NCI-H748 (cell line): ENCODE measurements at regions not wholly inside any gene's neighbourhood (a gene's known extent, or its start where the extent isn't known, plus 50 kb on each side); places are given as distances from the start of the nearest gene placed in this dataset.
"Not testable (repeated sequence)": the region's sequence is repeated elsewhere in the genome, so short reads cannot be mapped to it uniquely, and the experiment has no call there.

Source experiments
- DNase-seq: peaks from one replicate; lab custom pipeline; 2025; ENCODE audit not compliant: unreplicated experiment; lab: John Stamatoyannopoulos, UW

DNA sequence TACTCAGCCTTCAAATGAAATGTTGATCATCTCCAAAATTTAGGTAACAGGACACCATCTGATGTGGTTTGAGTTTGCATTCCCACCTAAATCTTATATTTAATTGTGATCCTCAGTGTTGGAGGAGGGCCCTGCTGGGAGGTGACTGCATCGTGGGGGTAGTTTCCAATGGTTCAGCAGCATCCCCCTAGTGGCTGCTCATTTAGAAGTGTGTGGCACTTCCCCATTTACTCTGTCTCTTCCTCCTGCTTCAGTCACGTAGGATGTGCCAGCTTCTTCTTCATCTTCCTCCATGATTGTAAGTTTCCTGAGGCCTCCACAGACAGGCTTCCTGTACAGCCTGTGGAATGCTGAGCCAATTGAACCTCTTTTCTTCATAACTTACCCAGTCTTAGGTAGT, 731.2 kb downstream of the USP25 start:
- no peak for DNase-seq

DNA sequence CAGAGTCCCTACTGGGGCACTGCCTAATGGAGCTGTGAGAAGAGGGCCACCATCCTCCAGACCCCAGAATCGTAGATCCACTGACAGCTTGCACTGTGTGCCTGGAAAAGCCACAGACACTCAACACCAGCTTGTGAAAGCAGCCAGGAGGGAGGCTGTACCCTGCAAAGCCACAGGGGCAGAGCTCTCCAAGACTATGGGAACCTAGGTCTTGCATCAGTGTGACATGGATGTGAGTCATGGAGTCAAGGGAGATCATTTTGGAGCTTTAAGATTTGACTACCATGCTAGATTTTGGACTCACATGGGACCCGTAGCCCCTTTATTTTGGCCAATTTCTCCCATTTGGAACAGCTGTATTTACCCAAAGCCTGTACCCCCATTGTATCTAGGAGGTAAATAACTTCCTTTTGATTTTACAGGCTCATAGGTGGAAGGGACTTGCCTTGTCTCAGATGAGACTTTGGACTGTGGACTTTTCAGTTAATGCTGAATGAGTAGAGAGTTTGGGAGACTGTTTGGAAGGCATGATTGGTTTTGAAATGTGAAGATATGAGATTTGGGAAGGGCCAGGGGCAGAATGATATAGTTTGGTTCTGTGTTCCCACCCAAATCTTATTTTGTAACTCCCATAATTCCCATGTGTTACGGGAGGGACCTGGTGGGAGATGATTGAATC, 734.6 kb downstream of the USP25 start:
- not testable (repeated sequence) for DNase-seq

GRCh38 chr21:16468184-16468583, 738.4 kb downstream of the USP25 start:
- DNase-seq = no peak

- DNase-seq = no peak
Measured at GRCh38 chr21:16473988-16474387, 744.2 kb downstream of the USP25 start.

DNA sequence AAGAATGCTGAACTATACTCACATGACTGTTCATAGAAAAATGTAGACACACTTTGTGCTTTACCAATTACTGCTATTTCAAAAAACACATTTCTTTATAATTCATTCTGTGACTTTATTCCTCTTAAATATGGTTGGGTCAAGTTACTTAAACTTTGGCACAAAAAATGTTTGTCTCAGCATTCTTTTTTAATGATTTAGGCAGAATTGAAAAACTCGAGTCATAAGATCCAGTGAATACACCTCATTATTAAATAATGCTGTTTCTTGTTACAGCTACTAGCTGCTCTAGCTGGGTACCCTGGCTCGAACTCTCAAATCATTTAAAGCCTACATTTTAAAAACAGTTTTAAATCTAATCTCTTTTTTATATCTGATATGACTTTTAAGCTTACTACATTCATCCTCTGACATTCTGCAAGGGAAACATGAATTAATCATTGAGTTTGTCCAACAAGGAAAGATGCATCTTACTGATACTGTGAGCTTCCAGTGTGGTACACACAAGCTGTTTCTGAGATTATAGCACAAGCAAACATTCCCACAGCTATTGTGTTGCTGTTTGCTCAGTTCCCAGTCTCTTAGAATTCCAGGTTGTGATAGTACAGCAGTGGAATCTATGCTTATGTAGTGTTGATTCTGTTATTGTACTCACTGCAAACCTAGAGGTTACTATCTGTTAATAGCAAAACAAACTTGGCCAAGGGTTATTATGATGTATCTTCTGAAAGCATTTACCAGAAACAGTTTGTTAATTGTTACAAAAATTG, 746.5 kb downstream of the USP25 start:
- no peak for DNase-seq

- DNase-seq = no peak
Measured at GRCh38 chr21:16488042-16488441, 758.3 kb downstream of the USP25 start.

DNA sequence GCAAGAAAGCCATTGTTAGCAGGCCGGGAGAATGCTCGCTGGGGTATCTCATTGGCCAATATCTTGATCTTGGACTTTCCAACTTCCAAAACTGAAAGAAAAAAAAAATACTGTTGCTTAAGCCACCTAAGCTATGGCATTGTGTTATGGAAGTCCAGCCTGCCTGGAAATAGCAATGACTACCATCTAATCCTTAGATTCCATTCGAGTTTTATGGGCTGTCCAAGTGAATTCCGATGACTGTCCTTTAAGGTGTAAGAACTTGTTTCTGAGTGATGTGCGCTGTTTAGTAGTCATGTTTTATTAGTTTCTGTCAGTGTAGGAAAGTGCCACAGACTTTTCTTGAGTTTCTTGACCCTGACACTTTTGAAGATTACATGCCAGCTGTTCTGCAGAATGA, 762.6 kb downstream of the USP25 start:
- no peak for DNase-seq

- DNase-seq = no peak
Measured at GRCh38 chr21:16492892-16493291, 763.1 kb downstream of the USP25 start.

DNA sequence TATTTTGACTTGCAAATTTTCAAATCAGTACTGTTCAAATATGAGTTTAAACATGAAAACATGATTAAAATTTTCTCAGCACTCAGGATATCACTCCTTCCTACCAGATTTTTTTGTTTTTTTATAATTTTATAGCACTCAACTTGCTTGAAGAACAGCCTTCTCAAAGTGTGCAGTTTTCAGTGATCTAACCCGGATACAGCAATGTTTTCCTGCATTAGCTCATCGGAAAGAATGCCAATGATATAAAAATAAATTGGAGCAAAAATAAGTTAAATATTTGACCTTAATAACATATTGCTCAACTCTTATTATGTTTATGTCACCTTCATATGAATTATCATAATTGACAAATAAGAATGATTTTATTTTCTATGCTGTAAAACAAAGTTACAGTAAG, 766.8 kb downstream of the USP25 start:
- no peak for DNase-seq

- DNase-seq = no peak
Measured at GRCh38 chr21:16500271-16500670, 770.5 kb downstream of the USP25 start.

- no peak for DNase-seq
Measured at GRCh38 chr21:16502273-16502672, 772.5 kb downstream of the USP25 start.

- DNase-seq = no peak
Measured at GRCh38 chr21:16502897-16503296, 773.1 kb downstream of the USP25 start.

GRCh38 chr21:16504281-16504680, 774.5 kb downstream of the USP25 start:
- DNase-seq = no peak

GRCh38 chr21:16504766-16505165, 775.0 kb downstream of the USP25 start:
- DNase-seq = no peak

- DNase-seq = no peak
Measured at GRCh38 chr21:16509476-16509875, 779.7 kb downstream of the USP25 start.

GRCh38 chr21:16514316-16514715, 784.5 kb downstream of the USP25 start:
- DNase-seq = no peak

DNA sequence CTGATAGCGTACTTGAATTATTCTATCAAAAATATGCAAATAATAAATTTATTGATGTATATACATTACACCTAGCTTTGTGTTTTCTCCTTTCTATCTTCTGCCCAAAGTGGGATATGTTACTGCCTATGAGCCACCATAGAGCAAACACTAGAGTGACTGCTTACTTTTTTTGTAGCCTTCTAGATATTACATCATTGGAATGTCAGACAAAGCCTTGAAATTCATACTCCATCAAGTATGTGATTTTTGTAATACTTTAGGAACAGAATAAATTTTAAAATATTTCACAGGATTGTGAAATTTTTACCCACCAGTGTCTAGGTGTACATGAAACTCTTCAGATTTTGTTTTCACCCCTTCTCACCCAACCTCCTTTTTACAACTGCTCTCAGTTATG, 787.6 kb downstream of the USP25 start:
- DNase-seq = no peak

DNA sequence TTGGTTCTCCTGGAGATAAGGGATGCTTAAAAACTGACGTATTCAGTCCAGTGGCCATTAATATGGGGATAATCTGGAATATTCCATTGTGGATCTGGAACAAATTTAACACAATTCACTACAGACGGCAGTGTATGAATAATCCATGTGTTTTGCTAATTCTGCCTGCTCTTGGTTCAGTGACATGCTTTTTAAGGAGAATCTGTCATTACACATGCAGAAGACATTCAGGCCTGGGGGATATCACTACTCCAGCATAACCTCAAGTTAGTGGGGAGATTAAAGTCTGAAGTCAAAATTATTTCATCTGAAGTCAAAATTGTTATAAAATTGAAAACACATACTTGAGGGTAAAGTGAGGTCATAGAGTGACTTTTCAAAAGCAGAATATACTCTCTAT, 789.3 kb downstream of the USP25 start:
- DNase-seq = no peak

DNA sequence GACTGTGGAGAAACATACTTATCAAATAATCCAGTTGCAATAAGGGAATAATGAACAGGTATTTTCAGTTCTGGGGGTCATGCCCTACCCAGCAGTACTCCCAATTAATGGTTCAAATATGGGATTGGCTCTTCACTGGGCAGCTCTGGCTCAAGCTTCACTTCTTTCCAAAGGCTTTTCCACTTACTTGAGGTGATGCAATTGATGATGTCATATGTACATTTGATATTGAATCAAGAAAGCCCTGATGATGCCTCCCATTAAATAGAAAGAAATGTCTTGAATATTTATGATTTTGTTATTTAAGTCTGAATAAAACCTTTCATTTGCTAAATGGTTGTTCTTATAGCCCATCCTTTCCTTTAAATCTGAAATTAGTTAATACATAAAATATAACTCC, 789.9 kb downstream of the USP25 start:
- no peak for DNase-seq

GRCh38 chr21:16522548-16522947, 792.8 kb downstream of the USP25 start:
- DNase-seq = no peak

DNA sequence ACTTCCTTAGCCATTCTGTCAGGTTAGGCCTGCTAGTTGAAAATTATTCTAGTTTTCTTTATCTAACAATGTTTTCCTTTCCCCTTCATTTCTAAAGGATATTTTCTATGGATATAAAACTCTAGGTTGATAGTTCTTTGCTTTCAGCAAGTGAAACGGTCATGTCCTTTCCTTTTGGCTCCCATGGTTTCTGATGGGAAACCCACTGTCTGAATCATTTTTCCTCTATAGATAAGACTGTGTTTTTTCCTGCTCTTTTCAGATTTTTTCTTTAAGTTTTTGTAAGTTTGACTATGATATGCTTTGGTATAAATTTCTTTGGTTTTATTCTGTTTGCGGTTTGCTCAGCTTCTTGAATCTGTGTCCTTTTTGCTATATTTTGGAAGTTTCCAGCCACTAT, 800.9 kb downstream of the USP25 start:
- DNase-seq = no peak

DNA sequence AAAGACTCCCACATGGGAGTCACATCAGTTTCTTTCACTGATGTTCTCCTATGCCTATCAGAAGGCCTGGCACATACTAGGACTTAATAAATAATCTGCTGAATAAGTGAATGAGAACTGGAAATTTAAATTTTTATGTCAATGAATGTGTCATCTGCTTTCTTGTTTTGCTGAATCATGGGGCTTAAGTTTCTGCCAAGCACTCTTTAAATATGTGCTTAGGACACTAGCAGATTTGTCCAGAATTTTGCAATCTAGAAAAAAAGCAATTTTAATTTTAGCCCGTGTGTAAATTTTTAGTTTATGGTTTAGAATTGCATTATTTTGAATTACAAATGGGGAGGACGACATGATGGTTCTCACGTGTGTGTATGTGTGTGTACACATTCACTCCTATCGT, 803.1 kb downstream of the USP25 start:
- no peak for DNase-seq
